NB4 (cell line): ENCODE measurements at regions not wholly inside any gene's neighbourhood (a gene's known extent, or its start where the extent isn't known, plus 50 kb on each side); places are given as distances from the start of the nearest gene placed in this dataset.

Experiments used
- DNase-seq: peaks from one replicate; pipeline ENCODE4 v3.0.0; 2010; ENCODE audit warnings: low read depth
- H3K4me3 ChIP-seq: one replicate; pipeline ENCODE4 v1.5.1; 2011; ENCODE audit warnings: mild to moderate bottlenecking, low read depth, low read length, moderate library complexity
- MYC ChIP-seq: IDR thresholded peaks from 2 replicates; pipeline ENCODE4 v1.6.1; 2011; ENCODE audit warnings: low read depth, low read length
- POLR2A ChIP-seq: IDR thresholded peaks from 2 replicates; pipeline ENCODE4 v1.6.1; 2011; ENCODE audit warnings: mild to moderate bottlenecking; ENCODE audit not compliant: insufficient read length; ENCODE audit errors: extremely low read depth
- TF ChIP-seq, protein P1 (sequence below): IDR thresholded peaks from one replicate; pipeline ENCODE4 v1.5.1; 2012; ENCODE audit warnings: low read depth, low read length
- TF ChIP-seq, protein P2 (sequence below): IDR thresholded peaks from 2 replicates; pipeline ENCODE4 v1.6.1; 2011; ENCODE audit warnings: low read depth, low read length

DNA sequence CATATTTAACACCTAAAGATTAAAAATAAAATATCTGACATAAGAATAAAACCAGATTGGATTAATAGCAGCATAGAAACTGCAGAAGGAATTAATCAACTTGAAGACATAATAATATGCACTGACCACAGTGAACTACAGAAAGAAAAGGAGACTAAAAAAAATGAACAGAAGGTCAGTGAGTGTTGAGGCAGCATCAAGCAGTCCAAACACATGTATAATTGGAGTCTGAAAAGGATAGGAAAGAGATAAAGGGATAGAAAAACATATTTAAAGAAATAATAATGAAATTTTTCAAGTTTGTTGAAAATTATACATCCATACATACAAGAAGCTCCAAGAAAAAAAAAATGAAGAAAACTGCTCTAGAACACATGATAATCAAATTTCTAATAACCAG, 756.2 kb downstream of the GATA3 start:
- H3K4me3 ChIP-seq, result no peak overlapping the region
- TF ChIP-seq, protein P1, sequence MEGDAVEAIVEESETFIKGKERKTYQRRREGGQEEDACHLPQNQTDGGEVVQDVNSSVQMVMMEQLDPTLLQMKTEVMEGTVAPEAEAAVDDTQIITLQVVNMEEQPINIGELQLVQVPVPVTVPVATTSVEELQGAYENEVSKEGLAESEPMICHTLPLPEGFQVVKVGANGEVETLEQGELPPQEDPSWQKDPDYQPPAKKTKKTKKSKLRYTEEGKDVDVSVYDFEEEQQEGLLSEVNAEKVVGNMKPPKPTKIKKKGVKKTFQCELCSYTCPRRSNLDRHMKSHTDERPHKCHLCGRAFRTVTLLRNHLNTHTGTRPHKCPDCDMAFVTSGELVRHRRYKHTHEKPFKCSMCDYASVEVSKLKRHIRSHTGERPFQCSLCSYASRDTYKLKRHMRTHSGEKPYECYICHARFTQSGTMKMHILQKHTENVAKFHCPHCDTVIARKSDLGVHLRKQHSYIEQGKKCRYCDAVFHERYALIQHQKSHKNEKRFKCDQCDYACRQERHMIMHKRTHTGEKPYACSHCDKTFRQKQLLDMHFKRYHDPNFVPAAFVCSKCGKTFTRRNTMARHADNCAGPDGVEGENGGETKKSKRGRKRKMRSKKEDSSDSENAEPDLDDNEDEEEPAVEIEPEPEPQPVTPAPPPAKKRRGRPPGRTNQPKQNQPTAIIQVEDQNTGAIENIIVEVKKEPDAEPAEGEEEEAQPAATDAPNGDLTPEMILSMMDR, result no peak
- TF ChIP-seq, protein P2, sequence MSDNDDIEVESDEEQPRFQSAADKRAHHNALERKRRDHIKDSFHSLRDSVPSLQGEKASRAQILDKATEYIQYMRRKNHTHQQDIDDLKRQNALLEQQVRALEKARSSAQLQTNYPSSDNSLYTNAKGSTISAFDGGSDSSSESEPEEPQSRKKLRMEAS, result no peak
- no peak for TF ChIP-seq POLR2A
- TF ChIP-seq MYC, result no peak
- no peak for DNase-seq

DNA sequence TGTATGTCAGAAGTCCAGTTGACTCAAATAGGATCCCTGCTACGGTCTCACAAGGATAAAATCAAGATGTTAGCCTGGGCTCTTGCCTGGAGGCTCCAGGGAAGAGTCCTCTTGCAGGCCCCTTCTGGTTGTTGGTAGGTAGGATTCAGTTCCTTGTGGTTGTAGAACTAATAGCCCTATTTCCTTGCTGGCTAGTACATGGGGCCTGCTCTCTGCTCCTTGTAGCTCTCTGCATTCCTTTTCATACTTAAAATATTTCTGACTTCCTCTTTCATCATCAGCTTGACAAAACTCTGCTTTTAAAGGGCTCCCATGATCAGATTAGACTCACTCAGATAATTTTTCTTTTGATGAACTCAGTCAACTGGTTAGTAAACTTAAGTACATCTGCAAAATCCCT, 756.7 kb downstream of the GATA3 start:
- no peak overlapping the region for H3K4me3 ChIP-seq
- TF ChIP-seq, protein P2, result no peak
- TF ChIP-seq POLR2A (no peak), MYC (no peak)
- TF ChIP-seq, protein P1, result no peak
- DNase-seq, result no peak

DNA sequence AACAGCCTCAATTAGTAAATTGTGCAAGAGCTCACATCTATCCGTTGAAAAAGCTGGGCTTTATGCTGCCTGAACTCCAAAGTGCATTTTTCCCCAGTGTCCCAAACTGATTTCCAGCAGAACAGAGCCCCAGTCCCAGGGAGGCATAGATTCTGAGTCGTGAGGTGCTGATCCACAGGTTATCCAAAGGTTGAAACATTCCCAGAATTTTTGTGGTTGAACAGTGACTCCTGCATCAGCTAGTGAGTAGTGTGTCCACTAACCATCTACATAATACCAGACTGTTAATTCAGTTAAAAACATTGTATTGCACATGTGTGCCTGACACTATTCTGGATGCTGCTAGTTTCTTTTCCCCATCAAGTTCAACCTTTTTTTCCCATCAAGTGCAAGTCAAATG, 761.5 kb downstream of the GATA3 start:
- no peak overlapping the region for H3K4me3 ChIP-seq
- no peak for DNase-seq
- TF ChIP-seq, protein P1, result no peak
- TF ChIP-seq MYC, result no peak
- TF ChIP-seq POLR2A, result no peak
- TF ChIP-seq, protein P2, result no peak

DNA sequence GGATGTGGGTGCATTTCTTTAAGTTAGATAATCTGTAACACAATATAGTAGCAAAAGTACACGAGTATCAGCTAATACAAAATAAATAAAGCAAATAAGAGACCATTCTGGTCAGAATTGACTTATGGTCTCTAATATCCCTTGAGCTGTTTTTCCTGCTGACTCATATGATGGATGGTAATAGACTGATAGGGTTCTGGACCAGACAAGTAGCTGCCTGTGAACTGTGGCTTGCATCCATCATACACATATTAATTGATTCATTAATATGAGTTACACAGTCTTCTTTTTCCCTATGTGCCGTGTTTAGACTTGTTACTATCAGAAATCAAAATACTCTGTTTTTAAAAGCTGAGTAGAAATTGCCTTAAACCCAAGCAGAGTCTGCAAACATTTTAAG, 762.8 kb downstream of the GATA3 start:
- H3K4me3 ChIP-seq, result no peak overlapping the region
- DNase-seq, result no peak
- no peak for TF ChIP-seq POLR2A
- TF ChIP-seq MYC, result no peak
- TF ChIP-seq, protein P1, result no peak
- TF ChIP-seq, protein P2, result no peak

DNA sequence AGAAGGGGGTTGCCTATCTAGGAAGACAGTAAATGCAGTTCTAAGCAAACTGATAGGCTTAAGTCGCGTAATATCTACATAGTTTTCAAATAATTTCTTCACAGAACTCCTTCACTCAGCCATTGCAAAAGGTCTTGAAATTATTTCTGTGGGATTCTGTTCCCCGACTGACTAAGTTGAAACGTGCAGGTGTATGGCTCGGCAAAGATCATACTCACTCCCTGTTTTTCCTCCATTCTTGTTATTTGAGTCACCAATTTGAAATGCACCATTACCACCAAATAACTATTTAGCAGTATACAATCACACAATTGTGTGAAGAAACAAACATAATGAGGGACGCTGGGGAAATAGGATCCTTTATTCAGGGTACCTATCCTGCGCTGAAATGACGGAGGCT, 771.1 kb downstream of the GATA3 start:
- DNase-seq, result no peak
- TF ChIP-seq MYC (no peak), POLR2A (no peak)
- TF ChIP-seq, protein P1, result no peak
- TF ChIP-seq, protein P2, result no peak
- H3K4me3 ChIP-seq, result no peak overlapping the region

DNA sequence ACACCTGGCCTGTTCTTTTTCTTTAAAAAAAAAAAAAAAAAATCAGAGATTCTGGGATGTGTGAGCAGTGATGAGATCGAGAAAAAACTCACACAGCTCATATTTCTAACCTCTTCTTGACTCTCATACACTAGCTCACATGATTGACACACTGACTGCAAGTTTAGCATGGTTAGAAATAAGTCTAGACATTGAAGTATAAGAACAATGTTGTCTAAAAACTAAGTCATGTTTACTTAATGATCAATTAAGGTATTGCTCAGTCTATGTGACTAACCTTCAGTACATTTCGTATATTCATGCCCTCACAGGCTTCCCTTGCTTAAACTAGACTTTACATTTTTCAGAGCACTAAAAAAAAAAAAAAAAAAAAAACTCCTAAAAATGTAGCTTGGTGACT, 775.1 kb downstream of the GATA3 start:
- H3K4me3 ChIP-seq, result no peak overlapping the region
- TF ChIP-seq, protein P2, result no peak
- TF ChIP-seq, protein P1, result no peak
- no peak for TF ChIP-seq MYC
- no peak for TF ChIP-seq POLR2A
- no peak for DNase-seq
